ENCODE measurements at regions not wholly inside any gene's neighbourhood (a gene's known extent, or its start where the extent isn't known, plus 50 kb on each side); places are given as distances from the start of the nearest gene placed in this dataset.
"Not testable (repeated sequence)": the region's sequence is repeated elsewhere in the genome, so short reads cannot be mapped to it uniquely, and the experiment has no call there.

DNA sequence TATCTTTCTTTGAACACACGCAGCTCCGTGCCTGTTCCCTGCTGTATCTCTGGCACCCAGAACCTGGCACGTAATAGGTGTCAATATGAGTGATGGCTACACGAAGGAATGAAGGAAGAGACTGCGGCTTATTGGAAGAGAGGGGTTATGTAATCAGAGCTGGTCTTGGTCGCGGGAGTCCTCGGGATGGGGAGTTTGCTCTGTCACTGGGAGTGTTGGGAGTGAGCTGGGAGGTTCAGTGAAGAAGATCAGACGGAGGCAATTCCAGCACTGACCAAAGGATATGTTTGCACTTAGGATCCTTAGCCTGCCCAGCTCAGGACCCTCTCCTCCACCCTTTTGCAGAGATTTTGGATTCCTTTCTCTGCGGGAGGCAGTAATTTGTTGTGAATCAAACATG lies 709.1 kb downstream of the PTPRU start:
- DNase-seq: no peak

DNA sequence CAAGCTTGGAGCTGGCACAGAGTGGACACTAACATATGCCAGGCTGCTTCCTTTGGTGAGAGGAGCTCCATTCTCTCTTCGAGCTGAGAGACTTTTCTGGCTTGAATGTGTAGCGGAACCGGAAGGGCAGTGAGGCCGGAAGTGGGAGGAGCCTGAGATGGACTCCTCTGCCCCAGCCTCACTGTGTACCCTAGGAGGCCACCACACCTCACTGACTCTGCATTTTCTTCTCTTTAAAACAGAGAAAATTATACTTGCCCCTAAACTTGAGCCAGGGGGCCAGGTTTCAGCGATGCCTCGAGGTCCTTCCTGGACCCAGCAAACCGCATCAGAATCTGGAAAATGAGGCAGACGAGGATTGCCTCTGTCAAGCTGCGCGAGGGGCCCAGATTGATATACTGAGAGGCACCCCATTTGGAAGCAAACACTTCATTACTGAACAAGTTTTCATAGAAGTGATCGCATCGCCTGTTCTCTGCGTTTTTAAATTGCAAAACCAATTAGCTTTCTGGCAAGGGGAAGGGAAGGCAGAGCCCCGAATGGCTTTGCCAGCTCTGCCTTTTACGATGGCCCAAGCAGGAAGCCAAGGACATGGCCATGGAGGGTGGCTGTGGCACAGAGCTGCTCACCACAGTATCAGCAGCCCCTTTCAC lies 708.1 kb downstream of the PTPRU start:
- DNase-seq: no peak

DNA sequence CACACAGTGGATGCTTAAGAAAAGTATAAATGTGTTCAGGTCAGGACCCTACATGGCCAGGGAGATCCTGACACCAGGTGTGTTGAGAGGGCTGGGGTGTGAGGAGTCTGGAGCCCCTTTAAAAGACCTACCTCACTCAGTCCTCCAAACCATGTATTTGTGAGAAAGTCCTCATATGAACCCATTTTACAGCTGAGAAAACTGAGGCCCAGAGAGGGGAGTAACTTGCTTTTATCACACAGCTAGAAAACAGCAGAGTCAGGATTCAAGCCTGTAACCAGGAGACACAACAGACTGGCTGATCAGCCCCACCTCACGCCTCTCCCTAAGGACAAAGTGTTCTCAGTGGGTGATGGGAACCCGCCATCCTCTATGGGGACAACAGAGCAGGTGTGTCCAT lies 706.7 kb downstream of the PTPRU start:
- DNase-seq: no peak

DNA sequence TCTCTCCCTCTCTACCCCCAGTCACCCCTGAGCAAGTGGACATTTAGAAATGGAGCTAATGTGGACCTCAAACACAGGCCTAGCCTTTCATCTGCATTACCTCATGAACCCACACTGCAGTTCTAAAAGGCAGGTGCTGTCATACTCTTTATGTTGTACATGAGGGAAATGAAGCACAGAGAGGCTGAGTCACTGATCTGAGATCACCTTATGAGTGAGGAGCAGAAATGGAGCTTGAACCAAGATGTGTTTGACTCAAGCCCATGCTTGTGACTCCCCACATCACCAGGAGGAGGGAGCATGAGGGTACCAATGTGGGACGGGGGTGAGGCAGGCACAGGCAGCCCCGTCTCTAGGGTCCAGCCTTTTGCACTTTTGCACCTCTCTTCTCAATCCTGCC lies 702.8 kb downstream of the PTPRU start:
- DNase-seq: no peak

DNA sequence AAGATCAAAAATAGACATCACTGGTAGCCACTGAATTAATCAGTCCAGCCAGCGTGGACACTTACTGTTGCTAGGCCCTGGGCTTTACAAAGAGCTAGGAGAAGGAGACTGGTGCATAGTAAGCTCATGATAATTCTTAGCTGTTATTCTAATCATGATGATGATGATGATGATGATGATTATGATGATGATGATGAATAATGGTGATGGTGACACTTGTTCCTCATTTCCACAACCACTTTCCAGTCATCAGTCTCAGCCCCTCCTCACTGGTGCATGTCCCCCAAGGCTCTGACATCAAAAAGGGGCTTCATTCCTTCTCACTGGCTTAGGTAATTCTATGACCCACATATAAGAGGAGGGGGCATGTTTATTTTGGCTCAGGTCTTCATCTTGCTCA lies 701.0 kb downstream of the PTPRU start:
- DNase-seq: no peak

DNA sequence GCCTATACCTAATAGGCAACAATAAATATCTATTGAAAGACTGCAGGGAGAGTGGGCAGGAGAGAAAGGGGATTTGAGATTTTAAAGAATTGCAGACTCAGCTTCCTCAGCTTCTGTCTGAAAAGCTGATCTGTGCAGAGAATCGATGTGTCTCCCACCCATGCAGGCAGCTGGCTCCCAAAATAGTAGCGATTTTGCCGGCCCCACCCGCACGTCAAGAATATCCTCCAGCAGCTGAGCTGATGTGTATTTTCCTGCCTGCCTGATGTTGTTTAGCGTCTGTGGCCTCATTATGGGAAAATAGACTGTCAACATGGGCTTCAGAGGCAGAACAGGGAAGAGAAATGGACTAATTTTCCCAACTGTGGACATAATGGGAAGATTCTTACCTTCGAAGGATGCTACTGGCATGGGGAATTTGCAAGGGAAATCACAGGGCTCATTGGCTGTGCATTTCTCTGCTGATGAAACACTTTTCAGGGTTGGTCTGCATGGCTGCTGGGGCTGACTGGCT lies 699.8 kb downstream of the PTPRU start:
- no peak for DNase-seq

DNA sequence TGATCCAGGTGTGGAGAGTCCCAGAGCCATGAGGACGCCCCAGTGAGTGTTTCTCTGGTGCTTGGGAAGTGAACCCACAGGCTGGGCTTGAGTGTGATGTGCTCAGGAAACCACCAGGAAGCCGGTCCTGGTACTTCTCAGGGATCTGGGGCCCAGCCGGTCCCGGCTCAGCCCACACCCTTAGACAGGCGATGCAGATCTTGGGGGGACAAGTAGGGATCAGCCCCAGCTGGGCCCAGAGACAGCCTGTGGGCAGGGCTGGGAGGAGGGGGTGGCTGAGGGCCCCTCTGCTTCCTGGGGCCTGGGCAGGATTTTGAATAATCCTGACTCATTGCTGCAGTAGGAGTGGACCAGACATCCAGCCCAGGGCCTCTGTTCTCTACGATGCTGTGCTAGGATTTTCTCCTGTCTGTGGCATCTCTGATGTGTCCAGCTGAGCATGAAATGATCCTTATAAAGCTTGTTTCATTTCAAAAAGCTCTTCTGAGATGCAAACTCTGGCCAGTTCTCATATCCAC lies 698.0 kb downstream of the PTPRU start:
- no peak for DNase-seq

DNA sequence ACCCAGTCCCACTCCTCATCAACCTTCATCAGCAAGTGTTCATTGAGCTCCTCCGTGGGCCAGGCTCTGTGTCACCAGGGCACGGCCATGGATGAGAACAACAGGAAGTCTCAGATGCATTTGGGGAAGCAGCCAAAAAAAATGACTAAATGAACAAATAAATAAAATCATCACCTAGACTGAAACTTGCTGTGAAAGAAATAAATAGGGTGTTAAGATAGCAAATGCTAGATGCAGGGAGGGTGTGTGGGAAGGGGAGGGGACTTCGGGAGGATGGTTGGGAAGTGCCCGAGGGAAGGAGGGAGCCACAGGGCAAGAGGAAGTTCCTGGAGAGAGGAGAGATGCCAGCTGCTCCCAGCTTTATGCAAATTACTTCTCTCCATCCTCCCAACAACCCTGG lies 696.7 kb downstream of the PTPRU start:
- peak; percentile 77 for DNase-seq

DNA sequence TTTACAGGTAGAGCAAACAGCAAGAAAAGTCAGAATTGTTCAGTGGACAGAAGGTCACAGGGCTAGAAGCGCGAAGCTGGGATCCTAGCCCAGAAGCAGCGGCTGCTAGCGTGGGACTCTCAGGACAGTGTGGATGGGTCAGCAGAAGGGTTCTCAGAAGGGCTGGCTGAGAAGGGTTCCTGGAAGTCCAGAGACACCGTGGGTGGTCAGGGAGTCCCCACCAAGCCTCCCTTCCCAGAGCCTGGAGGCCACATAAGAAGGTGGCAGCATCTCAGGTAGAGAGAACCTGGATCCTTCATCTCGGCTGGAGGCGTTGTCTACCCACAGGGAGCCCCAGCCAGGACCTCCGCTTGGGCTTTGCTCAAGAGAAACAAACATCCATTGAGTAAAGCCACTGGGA lies 696.3 kb downstream of the PTPRU start:
- DNase-seq: no peak

DNA sequence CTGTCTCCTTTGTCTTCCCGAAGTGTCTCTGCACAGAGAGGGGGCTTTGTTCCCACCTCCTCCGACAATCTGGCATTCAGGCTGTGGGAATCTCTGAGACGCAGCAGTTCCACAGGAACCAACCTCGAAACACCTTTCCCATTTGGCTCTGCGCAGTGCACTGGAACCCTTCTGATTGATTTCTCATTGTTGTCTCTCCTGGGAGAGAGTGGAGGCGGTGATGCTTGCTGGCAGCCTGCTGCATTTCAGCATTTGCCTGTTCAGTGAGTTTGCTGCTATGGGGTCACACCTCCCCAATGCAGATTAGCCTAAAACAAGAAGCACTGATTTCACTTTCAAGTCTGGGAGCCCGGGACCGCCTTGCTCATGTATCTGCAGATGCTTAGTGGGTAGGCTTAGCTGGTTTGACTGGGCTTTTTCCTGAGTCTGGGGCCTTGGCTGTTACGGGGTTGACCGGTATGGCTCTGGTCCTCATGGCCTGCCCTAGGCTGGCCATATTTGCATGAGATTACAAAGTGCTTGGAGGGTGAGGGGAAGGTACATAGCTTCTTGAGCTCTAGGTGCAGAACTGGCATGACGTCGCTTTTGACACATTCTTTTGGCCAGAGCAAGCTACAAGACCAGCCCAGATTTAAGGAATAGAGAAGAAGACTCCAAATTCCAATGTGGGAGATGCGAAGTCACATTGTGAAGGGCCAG lies 695.3 kb downstream of the PTPRU start:
- no peak for DNase-seq

DNA sequence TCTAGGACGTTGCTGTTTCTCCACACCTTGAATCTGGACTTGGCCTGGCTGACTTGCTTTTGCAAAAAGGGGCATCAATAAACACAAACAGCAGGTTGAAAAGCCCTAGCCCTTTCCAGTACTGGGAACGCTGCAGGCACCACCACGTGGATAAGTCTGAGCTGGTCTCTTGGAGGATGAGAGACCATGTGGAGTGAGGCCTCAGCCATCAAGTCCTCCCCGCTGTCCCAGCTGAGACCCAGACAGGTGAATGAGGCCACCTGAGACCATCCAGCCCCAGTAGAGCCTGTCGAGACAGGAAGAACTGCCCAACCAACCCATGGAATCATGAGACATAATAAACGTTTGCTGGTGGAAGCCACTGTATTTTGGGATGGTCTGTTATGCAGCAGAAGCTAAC lies 688.7 kb downstream of the PTPRU start:
- no peak for DNase-seq

DNA sequence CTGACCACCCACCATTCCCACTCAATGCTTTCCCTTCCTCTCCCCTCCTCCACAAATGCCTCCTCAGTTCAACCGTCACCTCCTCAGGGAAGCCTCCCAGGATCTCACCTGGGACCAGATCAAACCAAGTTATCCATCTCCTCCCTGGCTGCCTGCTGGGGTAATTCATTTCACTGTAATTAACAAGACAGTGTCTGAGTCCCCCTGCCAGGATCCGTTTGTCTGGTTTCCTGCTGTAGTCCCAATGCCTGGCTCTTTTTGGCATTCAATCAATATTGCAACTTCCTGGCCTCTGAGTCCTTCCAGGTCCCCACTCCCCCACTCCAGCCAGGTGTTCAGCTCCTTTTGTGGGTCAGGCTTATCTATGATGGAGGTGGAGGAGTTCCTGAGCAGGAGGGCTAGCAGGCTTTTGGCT lies 687.7 kb downstream of the PTPRU start:
- DNase-seq: no peak

DNA sequence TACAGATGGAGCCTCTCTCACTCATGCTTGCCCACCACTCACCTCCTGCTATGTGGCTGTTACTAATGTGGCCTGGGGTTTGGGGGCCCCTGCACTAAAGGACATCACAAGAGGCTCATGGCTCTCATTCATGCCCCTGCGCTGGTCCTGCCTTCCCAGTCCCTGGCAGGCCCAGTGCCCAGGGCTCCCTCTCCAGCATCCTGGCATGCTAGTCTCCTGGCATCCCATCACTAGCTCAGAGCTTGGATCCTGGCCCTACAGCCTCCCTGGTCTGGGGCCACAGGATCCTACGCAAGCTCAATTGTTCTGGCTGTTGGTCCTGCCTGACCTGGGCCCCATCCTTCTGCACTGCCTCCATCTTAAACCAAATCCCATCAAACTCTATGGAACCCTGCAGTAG lies 685.4 kb downstream of the PTPRU start:
- DNase-seq: no peak

DNA sequence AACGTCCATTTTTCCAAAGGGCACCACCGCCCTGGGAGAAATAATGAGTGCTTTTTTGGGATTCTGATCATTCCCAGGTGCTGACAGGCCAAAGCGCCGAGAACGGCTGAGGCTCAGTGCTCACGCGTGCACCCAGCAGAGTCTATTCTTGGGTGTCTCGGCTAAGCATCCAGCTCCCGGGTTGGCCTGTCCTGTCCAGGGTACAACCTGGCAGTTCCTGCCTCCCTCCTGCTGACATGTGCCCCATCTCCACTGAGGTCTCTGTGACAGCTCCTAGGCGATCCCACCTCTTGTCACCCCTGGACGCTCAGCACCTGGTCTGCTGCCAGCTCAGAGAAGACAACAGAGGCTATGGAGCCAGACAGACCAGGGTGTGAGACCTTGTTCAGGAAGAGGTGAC lies 684.5 kb downstream of the PTPRU start:
- DNase-seq: no peak

DNA sequence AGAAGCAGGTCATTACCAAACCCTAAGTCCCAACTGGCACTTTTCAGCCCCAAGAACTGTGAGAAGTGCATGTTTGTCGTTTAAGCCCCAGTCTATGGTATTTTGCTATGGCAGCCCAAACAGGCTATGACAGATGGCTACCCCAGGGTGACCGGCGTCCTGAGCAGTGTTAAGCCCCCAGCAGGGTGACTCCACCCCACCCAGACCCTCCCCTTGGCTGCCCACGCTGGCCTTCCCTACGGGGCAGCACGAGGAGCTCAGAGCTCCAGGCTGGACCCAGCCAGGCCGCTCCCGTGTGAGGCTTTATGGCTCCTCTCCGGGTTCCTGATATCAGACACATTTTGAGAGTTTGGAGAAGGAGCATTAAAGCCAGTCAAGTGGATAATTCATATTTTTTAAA lies 684.0 kb downstream of the PTPRU start:
- no peak for DNase-seq

DNA sequence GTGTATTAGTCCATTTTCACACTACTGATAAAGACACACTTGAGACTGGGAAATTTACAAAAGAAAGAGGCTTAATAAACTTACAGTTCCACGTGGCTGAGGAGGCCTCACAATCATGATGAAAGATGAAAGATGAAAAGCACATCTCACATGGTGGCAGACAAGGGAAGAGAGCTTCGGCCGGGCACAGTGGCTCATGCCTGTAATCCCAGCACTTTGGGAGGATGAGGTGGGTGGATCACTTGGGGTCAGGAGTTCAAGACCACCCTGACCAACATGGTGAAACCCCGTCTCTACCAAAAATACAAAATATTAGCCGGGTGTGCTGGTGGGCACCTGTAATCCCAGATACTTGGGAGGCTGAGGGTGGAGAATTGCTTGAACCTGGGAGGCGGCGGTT lies 682.7 kb downstream of the PTPRU start:
- not testable (repeated sequence) for DNase-seq

DNA sequence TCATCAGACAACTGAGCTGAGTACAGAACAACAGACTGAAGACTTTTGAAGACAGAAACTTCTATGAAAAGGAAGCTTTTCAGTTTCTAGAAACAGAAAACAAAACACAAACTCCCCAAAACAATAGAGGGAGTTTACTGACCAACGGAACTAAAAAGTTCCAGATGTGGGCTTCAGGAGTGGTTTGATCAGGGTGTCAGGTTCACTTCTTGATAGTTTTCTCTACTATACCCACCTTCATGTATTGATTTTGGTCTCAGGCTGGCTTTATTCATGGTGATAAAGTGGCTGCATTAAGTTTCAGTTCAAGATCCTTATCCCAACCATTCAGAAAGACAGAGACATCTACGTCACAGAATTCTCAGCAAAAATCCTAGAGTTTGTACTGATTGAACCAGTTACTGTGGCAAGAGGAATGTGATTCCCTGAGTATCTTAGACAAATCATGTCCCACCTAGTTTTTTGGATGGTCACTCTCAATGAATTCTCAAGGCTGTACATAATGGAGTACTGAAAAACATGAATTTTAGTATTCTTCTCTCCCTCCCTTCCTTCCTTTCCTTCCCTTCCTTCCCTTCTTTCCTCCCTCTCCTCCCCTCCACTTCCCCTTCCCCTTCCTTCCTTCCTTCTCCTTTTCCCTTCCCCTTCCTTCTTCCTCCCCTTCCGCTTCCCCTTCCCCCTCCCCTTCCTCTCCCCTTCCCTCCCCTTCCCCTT lies 680.5 kb downstream of the PTPRU start:
- no peak for DNase-seq

DNA sequence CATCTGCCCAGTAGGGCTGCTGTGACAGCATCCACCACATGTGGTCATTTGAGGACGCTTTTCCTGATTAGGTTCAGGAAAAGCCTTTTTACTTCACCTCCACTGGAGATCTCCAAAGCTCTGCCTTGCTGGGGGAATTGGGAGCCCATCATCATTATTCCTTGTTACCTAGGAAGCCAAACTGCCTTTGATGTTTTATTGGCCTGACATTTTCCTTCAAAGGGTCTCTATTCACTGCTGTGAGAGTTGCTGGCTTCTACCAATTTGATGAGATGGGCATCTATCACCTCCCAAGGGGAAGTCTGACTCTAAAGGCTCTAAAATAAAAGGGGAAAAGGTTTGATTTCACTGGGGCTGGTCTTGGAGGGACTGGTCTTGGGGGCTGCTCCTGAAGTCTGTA lies 678.6 kb downstream of the PTPRU start:
- DNase-seq: no peak

DNA sequence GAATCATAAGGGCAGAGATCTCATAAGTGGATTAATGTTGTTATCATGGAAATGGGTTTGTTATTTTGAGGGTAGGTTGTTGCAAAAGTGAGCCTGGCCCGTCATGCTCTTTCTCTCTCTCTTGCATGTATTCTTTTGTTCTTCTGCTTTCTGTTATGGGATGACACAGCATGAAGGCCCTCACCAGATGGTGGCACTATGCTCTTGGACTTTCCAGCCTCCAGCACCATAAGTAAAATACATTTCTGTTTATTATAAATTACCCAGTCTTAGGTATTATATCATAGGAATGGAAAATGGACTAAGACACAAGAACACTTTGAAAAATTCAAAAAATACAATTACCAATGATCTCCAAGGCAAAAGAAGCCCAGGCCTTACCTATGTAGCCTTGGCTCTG lies 676.1 kb downstream of the PTPRU start:
- no peak for DNase-seq

DNA sequence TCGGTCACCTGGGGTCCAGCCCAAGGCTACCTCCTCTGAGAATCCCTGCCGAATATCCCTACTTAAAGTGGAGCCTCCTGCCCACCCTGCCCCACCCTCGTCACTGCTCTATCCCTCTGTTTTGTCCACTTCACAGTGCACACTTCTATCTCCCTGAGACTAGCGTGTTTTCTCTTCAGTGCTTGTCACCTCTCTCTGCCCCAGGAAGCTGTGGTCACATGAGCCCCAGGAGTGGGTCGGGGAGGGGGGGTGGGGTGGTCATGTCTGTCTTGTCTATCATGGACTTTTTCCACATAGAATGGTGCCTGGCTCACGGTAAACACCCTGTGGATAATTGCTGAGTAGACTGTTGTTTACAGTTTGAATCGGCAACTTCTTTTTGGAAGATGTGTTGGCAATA lies 673.6 kb downstream of the PTPRU start:
- no peak for DNase-seq

DNA sequence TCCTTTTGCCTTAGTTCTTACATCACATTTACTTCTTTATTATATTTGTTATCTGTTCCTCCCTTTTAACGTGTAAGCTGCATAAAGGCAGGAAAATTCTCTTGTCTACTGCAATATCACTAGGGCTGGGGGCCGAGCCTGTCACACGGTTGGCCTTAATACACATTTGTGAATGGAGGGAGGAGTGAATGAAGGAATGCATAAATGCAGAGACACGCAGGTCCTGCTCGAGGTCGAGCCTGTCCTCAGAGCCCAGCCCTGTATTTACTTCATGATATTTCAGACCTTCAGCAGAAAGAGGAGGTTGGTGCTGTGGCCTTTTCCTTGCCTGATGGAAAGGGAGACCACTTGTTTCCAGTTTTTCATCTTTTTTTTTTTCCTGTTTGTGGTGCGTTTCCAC lies 671.3 kb downstream of the PTPRU start:
- DNase-seq: no peak

DNA sequence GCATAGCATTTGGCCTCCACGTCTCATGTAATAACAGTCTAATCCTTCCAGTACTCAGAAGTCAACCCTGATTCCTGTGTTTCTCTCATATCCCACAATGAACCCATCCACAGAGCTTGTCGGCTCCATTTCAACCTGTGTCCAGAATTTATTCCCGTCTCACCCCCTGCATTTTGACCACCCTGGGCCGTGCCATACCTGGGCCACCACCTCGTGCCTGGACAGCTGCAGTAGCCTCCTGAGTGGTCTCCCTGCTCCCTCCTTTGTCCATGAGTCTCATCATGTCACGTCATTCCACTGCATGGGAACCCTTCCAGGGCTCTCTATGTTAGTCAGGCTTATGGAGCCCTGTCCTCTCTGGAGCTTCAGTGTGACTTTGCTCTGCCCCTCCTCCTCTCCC lies 670.6 kb downstream of the PTPRU start:
- no peak for DNase-seq

DNA sequence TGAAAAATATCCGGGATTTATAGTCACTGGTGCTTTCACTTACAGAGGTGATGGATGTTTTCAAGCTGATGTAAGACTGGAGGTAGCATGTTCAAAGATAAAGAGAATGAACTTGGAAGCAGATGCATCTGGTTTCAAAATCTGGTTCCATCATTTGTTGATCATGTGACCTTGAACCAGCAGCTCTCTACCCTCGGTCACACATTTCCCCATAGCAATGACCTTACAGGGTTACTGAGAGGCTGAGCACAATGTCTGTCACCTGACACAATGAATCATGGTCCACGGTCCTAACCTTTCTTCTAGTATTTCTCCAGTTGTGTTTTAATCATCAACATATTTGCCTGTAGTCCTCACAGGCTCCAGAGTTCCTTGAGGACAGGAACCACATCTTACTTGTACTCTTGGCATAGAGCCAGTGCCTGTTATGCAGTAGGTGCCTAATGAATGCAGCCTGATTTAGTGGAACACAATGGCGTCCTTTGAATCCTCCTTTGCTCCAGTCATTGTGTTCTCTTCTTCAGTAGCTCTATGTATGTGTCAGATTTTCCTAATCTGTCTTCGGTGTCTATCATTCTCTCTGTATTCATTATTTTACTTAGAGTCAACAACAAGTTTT lies 667.3 kb downstream of the PTPRU start:
- no peak for DNase-seq
